Astrocyte (in vitro differentiated cells and primary cell): ENCODE measurements at regions not wholly inside any gene's neighbourhood (a gene's known extent, or its start where the extent isn't known, plus 50 kb on each side); places are given as distances from the start of the nearest gene placed in this dataset.

Source experiments
- CTCF ChIP-seq: IDR thresholded peaks from 2 replicates; pipeline ENCODE4 v1.5.1; 2011; ENCODE audit warnings: low read depth, mild to moderate bottlenecking, inconsistent platforms, low read length, moderate library complexity; ENCODE audit not compliant: insufficient read depth
- EZH2 ChIP-seq: IDR thresholded peaks from 2 replicates; pipeline ENCODE4 v1.6.1; 2012; ENCODE audit warnings: mild to moderate bottlenecking, low read length, inconsistent platforms; ENCODE audit not compliant: insufficient read depth

DNA sequence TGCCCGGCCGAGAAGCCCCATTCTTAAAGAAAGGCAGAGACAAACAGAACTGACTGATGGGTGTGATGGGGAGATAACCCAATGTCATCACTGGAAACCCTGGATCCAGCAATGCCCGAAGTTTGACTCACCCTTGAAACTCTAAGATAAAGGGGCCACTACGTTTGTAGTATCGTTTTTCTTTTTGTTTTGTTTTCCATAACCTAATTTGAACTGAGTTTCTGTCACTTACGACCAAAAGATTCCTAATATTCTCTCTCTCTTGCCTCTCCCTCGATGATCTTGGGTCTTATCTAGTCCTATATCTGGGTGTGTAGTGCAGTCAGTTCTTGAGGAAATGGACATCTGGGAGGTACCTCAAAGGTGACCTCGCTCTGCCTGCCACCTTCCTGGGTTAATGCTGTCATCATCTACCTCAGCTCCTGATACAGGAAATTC lies 57.8 kb upstream of the ID3 start:
- no peak for TF ChIP-seq CTCF
- no peak for TF ChIP-seq EZH2
